SJCRH30 (cell line): ENCODE measurements at regions not wholly inside any gene's neighbourhood (a gene's known extent, or its start where the extent isn't known, plus 50 kb on each side); places are given as distances from the start of the nearest gene placed in this dataset.

Source experiments
- DNase-seq, 2 experiments: peaks; one replicate each; pipeline ENCODE4 v3.0.0-alpha.2; 2015 to 2020
- H3K27ac ChIP-seq: fragments of 250-450 bp; sonication (Bioruptor Pico); 2 replicates; pipeline ENCODE4 v1.5.1; 2020; ENCODE audit warnings: mild to moderate bottlenecking, moderate library complexity
- H3K27me3 ChIP-seq: fragments of 250-450 bp; sonication (Bioruptor Pico); 2 replicates; pipeline ENCODE4 v1.5.1; 2020; ENCODE audit warnings: mild to moderate bottlenecking, moderate library complexity
- H3K36me3 ChIP-seq: fragments of 250-450 bp; sonication (Bioruptor Pico); 2 replicates; pipeline ENCODE4 v1.5.1; 2020; ENCODE audit warnings: mild to moderate bottlenecking, moderate library complexity
- H3K4me1 ChIP-seq: fragments of 250-450 bp; sonication (Bioruptor Pico); 2 replicates; pipeline ENCODE4 v1.5.1; 2020; ENCODE audit warnings: mild to moderate bottlenecking, moderate library complexity
- H3K4me3 ChIP-seq: fragments of 250-450 bp; sonication (Bioruptor Pico); 2 replicates; pipeline ENCODE4 v1.5.1; 2020; ENCODE audit warnings: mild to moderate bottlenecking, moderate library complexity
- H3K9me3 ChIP-seq: fragments of 250-450 bp; sonication (Bioruptor Pico); replicated peaks from 2 replicates; pipeline ENCODE4 v1.5.1; 2020; ENCODE audit warnings: mild to moderate bottlenecking, moderate library complexity

DNA sequence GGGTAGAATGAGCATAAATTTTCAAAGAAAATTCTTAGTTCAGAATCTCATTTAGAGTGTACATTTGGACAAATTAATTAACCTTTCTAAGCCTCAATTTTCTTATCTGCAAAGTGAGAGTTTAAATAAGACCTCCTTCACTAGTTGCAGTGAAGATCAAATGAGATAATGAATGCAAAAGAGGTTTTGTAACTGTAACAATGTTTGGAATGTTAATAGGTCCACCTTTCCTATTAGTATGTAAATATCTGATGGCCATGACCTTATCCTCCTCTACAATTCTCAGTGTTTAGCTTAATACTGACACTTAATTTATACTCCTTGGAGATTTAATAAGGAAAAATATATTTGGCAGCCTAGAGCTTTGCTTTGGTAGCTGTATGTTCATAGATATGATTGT lies 138.8 kb downstream of the GABRG1 start:
- no peak for DNase-seq
- Histone ChIP-seq H3K27me3 (no peaks in the 10 kb centered on the region), H3K9me3 (no peaks in the 10 kb centered on the region), H3K4me1 (no peaks in the 10 kb centered on the region), H3K27ac (no peak overlapping the region), H3K36me3 (no peaks in the 10 kb centered on the region), H3K4me3 (no peak overlapping the region)

DNA sequence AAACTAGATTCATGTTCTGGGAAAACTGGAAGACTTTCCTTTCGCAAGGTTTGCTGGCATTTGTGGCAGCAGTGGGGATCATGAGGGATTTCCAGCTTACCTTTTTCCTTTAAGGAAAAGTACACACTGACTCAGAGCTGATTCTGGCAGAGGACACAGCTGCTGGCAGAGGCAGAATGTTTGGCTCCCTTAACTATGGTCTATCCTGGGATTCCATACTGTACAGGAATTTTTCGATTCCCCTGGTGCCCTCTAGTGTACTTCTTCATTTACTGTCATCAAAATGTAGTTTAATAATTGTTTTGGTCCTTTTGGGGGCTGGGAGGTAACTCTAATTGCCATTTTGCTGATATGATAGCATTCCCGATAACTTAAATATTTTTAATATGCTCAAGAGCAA lies 152.7 kb downstream of the GABRG1 start:
- peak in 1 of 2 experiments; percentile 13 for DNase-seq
- Histone ChIP-seq H3K27me3 (no peaks in the 10 kb centered on the region), H3K27ac (no peak overlapping the region), H3K9me3 (peaks cover 3% of the 10 kb centered on the region; the same call in 1 of the 2 replicates), H3K4me1 (no peaks in the 10 kb centered on the region), H3K36me3 (no peaks in the 10 kb centered on the region), H3K4me3 (no peak overlapping the region)

DNA sequence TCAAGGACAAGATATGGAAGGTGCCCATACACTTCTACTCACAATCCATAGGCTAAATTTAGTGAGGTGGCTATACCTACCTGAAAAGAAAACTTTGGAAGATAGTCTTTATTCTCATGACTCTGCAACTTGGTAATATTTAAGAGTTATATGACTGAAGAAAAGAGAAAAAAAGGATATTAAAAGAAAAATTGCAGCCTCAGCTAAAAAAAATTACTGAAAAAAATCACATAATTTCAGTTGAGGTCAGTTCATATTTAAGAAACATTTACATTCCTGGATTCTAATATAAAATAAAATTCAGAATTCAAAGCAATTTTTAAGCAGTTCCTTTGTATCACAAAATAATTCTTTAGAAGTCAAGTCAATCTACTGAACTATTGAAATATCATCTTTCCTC lies 166.5 kb downstream of the GABRG1 start:
- no peaks in the 10 kb centered on the region for H3K27me3 ChIP-seq
- no peaks in the 10 kb centered on the region; the same call in 1 of the 2 replicates for H3K9me3 ChIP-seq
- no peaks in the 10 kb centered on the region for H3K36me3 ChIP-seq
- H3K4me1 ChIP-seq, result no peaks in the 10 kb centered on the region
- no peak overlapping the region for H3K4me3 ChIP-seq
- no peak overlapping the region for H3K27ac ChIP-seq
- no peak for DNase-seq

DNA sequence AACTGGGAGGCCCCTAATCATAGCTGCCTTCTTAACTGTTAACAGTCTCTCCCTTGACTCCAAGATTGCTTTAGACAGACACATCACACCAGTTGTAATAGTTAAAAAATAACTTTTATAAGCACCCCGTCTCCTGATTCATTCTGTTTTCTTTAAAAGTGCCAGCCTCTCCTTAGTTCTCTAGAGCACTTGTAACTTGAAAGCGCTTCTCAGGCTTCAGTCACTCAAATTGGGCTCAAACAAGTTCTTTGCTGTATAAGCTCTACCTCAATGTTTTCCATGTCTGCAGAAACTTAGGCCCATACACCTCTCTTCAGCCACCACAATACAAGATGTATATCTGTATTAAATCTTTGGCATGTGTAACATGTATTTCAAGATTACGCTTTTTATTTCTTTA lies 169.6 kb downstream of the GABRG1 start:
- no peaks in the 10 kb centered on the region for H3K4me1 ChIP-seq
- no peak for DNase-seq
- H3K4me3 ChIP-seq, result no peak overlapping the region
- no peaks in the 10 kb centered on the region; the same call in 1 of the 2 replicates for H3K9me3 ChIP-seq
- no peaks in the 10 kb centered on the region for H3K36me3 ChIP-seq
- no peaks in the 10 kb centered on the region for H3K27me3 ChIP-seq
- H3K27ac ChIP-seq, result no peak overlapping the region

DNA sequence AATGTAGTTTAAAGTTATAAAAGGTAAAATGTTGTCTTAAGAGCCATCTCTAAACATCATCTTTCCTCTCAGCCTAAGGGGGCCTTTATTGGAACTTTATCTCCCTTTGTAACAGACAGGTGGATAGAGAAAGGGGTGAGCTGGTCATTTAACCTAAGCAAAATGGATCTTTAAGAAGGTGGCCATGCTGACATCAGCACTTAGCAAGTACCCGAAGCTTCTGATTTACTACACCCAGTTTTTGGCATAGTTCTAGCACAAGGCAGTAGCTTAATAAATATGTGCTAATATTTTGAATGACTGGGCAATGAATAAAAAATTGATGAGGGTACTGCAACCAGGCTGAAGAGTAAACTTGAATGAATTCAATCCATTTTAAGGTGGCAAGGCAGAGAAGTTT lies 172.7 kb downstream of the GABRG1 start:
- no peaks in the 10 kb centered on the region for H3K9me3 ChIP-seq
- no peak overlapping the region for H3K27ac ChIP-seq
- H3K36me3 ChIP-seq, result no peaks in the 10 kb centered on the region
- peaks cover 3% of the 10 kb centered on the region for H3K4me1 ChIP-seq
- DNase-seq, result no peak
- H3K4me3 ChIP-seq, result no peak overlapping the region
- H3K27me3 ChIP-seq, result no peaks in the 10 kb centered on the region

DNA sequence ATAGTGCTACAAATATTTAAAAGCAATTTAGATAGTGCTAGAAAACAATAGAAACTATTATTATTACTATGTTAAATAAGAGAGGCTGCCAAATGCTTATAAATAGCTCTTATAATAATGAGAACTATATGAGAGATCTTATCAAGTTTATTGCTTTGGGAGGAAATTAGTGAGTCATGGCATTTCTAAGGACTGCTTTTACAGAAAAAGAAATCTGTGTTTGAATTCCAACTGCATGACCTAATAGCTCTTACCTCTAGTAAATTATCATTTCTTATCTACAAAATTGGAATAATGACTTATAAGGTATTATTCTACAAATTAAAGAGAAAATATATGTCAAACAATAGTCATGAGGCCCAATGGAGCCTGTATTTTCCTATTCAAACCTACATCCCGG lies 177.2 kb downstream of the GABRG1 start:
- no peaks in the 10 kb centered on the region for H3K9me3 ChIP-seq
- H3K27ac ChIP-seq, result no peak overlapping the region
- peaks cover 3% of the 10 kb centered on the region for H3K4me1 ChIP-seq
- no peak for DNase-seq
- H3K27me3 ChIP-seq, result no peaks in the 10 kb centered on the region
- no peaks in the 10 kb centered on the region for H3K36me3 ChIP-seq
- H3K4me3 ChIP-seq, result no peak overlapping the region

DNA sequence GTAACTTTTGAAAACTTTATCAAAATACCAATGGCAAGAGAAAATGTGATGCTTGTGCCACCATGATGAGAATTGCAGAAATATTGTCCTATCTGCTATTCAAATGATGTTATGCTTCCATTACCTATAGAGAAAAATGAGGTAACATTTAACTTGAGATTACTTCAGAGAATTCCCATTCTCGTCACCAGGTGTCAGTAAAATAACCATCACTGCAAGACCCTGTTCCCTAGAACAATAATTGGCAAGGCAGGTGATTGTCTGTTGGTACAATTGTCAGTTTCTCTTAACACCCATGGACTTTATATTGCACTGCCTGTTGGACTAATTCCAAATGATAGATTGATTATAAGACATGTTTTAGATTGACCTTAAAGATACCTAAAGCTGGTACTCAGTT lies 179.9 kb downstream of the GABRG1 start:
- H3K4me3 ChIP-seq, result no peak overlapping the region
- DNase-seq, result peak in 1 of 2 experiments; percentile 30
- no peaks in the 10 kb centered on the region for H3K27me3 ChIP-seq
- H3K36me3 ChIP-seq, result no peaks in the 10 kb centered on the region
- H3K27ac ChIP-seq, result no peak overlapping the region
- H3K9me3 ChIP-seq, result no peaks in the 10 kb centered on the region
- peaks cover 3% of the 10 kb centered on the region for H3K4me1 ChIP-seq

DNA sequence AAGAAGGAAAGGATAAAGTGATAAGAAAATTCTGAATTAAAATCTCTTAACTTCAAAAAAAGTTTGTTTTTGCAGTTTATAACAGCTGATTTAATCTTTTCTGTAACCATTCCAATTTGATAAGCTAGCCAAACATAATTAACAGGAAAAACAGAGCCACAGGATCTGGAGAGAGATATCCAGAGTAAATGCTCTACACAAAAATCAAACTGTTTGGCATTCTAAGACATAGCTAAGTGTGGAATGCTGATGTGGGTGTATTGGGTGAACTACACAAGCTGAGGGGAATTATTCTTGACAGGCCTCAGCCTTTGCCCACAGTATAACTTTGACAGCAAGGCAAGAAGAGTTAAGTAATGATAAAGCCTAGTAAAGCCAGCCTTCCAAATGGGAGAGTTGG lies 184.8 kb downstream of the GABRG1 start:
- H3K36me3 ChIP-seq, result no peaks in the 10 kb centered on the region
- H3K4me3 ChIP-seq, result no peak overlapping the region
- H3K4me1 ChIP-seq, result no peaks in the 10 kb centered on the region
- H3K27me3 ChIP-seq, result no peaks in the 10 kb centered on the region
- no peaks in the 10 kb centered on the region for H3K9me3 ChIP-seq
- no peak for DNase-seq
- no peak overlapping the region for H3K27ac ChIP-seq

DNA sequence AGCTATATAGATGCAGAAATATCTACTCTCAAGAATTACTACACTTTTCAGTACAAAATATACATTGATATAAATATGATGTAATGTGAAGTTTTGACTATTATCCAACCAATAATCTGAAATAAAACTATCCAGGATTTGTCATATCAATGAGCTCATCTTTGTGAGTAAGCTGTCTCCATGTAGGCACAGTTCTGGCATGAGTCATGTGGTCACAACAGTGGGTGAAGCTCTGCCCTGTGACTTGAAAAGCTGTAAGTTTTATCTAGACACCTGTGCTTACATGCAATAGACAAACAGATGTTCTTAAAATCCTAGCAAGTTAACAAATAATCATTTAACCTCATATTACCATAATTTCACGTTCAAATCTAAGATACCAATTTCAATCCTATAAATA lies 192.7 kb downstream of the GABRG1 start:
- DNase-seq, result no peak
- Histone ChIP-seq H3K36me3 (no peaks in the 10 kb centered on the region), H3K27ac (no peak overlapping the region), H3K4me3 (no peak overlapping the region), H3K9me3 (no peaks in the 10 kb centered on the region), H3K4me1 (no peaks in the 10 kb centered on the region), H3K27me3 (no peaks in the 10 kb centered on the region)

DNA sequence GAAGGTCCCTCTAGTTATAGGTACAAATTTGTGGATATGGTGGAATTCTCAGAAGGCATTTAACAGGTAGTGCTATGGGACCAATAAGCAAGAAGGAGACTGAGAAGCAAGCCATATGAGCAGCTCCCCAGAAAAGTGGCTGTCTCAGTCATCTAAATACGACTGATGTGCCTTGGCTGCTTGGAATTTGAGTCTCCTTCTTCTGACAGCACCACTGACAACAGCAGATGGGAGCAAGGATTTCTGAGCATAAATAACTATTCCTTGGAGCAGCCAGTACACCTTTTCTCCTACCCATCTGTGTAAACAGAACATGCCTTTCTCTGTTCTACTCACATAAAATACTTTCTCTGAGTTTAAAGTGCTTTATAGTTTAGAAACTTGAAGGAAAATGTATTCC lies 196.2 kb downstream of the GABRG1 start:
- Histone ChIP-seq H3K4me1 (no peaks in the 10 kb centered on the region), H3K9me3 (no peaks in the 10 kb centered on the region), H3K36me3 (no peaks in the 10 kb centered on the region), H3K27me3 (no peaks in the 10 kb centered on the region; the same call in 1 of the 2 replicates), H3K27ac (no peak overlapping the region), H3K4me3 (no peak overlapping the region)
- no peak for DNase-seq

DNA sequence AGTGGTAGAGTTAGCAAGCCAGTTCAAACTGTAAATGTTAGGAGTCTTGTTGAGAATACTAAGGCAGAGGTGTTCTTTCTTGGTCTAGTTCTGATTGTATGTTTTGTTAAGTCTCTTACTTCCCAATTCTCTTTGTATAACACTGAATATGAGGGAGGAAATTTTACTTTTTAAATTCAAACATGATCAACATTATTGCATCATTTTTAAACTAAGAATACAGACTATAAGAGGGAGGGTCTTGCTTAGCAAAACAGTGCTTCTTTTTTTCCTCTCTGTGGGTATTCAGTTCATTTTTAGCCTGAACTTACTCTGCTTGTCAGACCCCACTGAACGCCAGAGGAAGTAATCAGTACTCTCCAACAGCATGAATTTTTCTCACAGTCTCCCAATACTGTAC lies 198.0 kb downstream of the GABRG1 start:
- no peak for DNase-seq
- no peaks in the 10 kb centered on the region for H3K9me3 ChIP-seq
- no peak overlapping the region for H3K4me3 ChIP-seq
- no peaks in the 10 kb centered on the region for H3K4me1 ChIP-seq
- no peaks in the 10 kb centered on the region; the same call in 1 of the 2 replicates for H3K27me3 ChIP-seq
- H3K27ac ChIP-seq, result no peak overlapping the region
- no peaks in the 10 kb centered on the region for H3K36me3 ChIP-seq

DNA sequence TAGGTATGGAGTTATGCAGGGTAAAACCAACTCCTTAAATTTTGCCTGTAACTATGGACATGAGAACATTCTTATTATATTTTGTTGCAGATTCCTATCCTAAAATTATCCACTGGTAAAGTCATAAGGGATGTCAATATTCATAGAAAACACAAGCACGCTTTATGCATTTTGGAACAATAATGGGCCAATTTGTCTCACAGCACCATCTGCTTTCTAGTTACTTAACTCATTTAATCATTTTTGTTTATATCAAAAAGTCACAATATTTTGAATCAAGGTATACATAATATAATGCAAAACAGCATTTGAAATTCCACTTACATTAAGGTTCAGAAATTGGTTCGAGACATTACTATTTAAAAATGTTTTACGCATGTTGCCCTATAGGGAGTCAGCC lies 203.0 kb downstream of the GABRG1 start:
- H3K4me3 ChIP-seq, result no peak overlapping the region
- no peak for DNase-seq
- H3K4me1 ChIP-seq, result no peaks in the 10 kb centered on the region
- no peaks in the 10 kb centered on the region for H3K36me3 ChIP-seq
- no peaks in the 10 kb centered on the region; the same call in 1 of the 2 replicates for H3K27me3 ChIP-seq
- no peak overlapping the region for H3K27ac ChIP-seq
- H3K9me3 ChIP-seq, result no peaks in the 10 kb centered on the region

DNA sequence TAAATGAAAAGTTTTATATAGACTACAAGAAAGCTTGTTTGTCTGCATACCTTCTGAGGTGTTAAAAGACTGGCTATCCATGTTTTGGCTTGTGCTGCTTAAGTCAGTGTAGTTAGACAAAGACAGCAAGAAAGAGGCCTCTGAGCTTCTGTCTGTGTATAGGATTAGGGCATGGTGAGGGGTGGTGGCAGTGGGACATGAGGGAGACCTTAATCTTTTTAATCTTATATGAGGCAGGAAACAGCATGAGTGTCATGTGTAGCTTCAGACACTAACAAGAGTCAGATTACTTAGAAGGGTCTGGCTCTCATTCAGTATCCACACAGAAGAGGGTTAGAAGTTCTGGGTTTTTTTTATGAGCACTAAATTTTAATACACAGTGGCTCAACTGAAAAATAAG lies 213.3 kb downstream of the GABRG1 start:
- Histone ChIP-seq H3K4me1 (no peaks in the 10 kb centered on the region), H3K36me3 (no peaks in the 10 kb centered on the region), H3K4me3 (no peak overlapping the region), H3K9me3 (no peaks in the 10 kb centered on the region), H3K27me3 (no peaks in the 10 kb centered on the region; the same call in 1 of the 2 replicates), H3K27ac (no peak overlapping the region)
- DNase-seq, result peak in 1 of 2 experiments; percentile 2

DNA sequence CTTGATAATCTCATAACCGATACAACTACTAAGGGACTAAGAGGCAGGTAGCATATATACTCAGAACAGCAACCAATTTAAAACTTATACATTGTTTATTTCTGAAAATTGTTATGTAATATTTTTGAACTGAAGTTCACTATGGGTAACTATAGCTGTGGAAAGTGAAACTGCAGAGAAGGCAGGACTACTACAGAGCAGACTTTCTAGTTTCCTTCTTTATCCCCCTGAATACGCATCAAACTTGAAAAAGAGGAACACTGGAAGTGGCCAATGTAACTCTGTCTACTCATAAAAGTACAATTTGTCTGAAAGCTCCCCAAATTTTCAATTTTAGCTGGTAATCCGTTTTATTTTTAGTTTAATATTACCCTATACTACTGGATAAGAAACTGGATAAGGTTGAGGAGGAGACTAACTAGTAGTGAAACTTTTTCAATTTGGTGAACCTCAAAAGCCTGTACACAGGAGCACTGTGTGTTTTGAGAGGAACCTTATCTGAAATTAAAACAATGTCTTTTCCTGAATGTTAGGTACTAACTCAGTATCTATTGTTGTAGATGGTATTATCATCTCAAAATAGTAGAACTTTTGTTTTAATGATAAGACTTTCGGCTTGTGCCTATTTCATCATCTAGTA lies 225.8 kb downstream of the GABRG1 start:
- DNase-seq, result no peak
- no peaks in the 10 kb centered on the region for H3K9me3 ChIP-seq
- no peaks in the 10 kb centered on the region for H3K36me3 ChIP-seq
- H3K4me3 ChIP-seq, result no peak overlapping the region
- no peaks in the 10 kb centered on the region for H3K4me1 ChIP-seq
- H3K27me3 ChIP-seq, result no peaks in the 10 kb centered on the region
- H3K27ac ChIP-seq, result no peak overlapping the region

DNA sequence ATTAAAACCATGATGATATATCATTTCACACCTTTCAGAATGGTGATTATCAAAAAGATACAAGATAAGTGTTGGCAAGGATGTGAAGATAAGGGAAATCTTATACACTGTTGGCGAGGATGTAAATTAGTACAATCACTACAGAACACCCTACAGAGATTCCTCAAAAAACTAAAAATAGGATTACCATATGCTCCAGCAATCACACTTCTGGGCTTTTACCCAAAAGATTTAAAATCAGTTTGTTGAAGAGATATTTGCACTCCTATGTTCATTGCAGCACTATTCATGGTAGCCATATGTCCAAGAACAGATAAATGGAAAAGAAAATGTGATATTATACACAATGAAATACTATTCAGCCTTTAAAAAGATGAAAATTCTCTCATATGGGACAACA lies 240.4 kb downstream of the GABRG1 start:
- H3K27me3 ChIP-seq, result no peaks in the 10 kb centered on the region
- H3K9me3 ChIP-seq, result no peaks in the 10 kb centered on the region; the same call in 1 of the 2 replicates
- no peaks in the 10 kb centered on the region for H3K4me1 ChIP-seq
- no peak for DNase-seq
- H3K36me3 ChIP-seq, result no peaks in the 10 kb centered on the region
- H3K4me3 ChIP-seq, result no peak overlapping the region
- no peak overlapping the region for H3K27ac ChIP-seq

DNA sequence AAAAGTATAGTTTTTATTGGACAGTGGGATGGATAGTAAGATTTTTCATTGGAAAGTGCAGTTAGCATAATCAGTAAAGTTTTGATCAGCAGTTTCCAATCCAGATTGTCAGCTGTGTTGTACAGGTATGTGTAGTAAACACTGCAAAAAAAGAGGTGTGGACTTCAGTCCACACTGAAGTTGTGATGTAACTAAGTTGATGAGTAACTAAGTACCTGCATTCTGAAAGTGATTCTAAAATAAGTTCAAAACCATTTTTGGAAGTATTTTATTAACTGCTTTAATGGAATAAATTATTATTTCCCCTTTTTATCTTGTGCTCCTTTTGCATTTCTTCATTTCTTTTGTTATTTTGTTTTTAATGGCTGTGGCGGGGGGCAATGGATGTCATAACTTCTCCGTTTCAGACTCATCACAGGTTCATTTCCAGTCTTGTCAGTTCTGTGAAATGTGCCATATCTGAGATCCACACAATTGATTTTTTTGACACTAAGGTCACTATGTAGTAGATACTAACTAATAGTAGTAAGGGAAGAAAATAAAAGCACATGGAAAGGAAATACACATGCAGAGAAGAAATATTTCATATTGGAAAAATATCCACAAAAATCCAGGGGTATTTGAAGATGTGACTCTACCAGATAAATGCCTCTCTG lies 247.5 kb downstream of the GABRG1 start:
- H3K9me3 ChIP-seq, result no peaks in the 10 kb centered on the region; the same call in 1 of the 2 replicates
- no peaks in the 10 kb centered on the region for H3K4me1 ChIP-seq
- H3K4me3 ChIP-seq, result no peak overlapping the region
- no peak for DNase-seq
- H3K27me3 ChIP-seq, result no peaks in the 10 kb centered on the region; the same call in 1 of the 2 replicates
- no peak overlapping the region for H3K27ac ChIP-seq
- H3K36me3 ChIP-seq, result no peaks in the 10 kb centered on the region
